ENCODE measurements at regions not wholly inside any gene's neighbourhood (a gene's known extent, or its start where the extent isn't known, plus 50 kb on each side); places are given as distances from the start of the nearest gene placed in this dataset.
A peak's percentile ranks its signal among the peaks of the same experiment; 100 is the strongest.

DNA sequence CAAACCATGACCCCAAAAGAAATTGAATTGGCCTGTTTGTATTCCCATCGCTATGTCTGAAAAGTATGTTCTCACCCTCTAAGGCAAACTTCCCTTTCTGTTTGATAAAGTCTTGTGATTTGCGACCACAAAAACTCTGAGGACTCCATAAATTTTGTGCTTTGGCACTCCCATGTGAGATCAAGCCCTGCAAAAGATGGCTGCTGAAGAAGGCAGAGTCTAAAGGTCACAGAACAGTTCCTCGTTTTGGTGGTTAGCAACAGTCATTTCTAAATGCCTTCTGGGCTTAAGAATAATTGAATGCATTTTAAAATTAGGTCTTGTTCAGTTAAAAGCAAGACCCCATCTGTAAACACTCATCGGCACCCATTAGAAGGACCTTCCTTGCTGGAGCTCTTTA is 441.6 kb downstream of the OMA1 start:
- no peak overlapping the region for H3K4me3 Mint-ChIP-seq
- no peaks in the 10 kb centered on the region for H3K9me3 Mint-ChIP-seq
- H3K27ac Mint-ChIP-seq, result no peak overlapping the region
- H3K36me3 Mint-ChIP-seq, result no peaks in the 10 kb centered on the region
- peaks cover 0 to 7% (median 0%) of the 10 kb centered on the region in 3 donors for H3K4me1 Mint-ChIP-seq
- peaks cover 3% of the 10 kb centered on the region for H3K27me3 Mint-ChIP-seq

- H3K9me3 Mint-ChIP-seq, result peaks cover 0 to 1% (median 0%) of the 10 kb centered on the region in 3 donors
- no peaks in the 10 kb centered on the region for H3K4me1 Mint-ChIP-seq
- no peak overlapping the region for H3K27ac Mint-ChIP-seq
- no peak overlapping the region for H3K4me3 Mint-ChIP-seq
- H3K27me3 Mint-ChIP-seq, result no peaks in the 10 kb centered on the region
- H3K36me3 Mint-ChIP-seq, result no peaks in the 10 kb centered on the region
Measured at GRCh38 chr1:58096714-58097113, 449.8 kb downstream of the OMA1 start.

DNA sequence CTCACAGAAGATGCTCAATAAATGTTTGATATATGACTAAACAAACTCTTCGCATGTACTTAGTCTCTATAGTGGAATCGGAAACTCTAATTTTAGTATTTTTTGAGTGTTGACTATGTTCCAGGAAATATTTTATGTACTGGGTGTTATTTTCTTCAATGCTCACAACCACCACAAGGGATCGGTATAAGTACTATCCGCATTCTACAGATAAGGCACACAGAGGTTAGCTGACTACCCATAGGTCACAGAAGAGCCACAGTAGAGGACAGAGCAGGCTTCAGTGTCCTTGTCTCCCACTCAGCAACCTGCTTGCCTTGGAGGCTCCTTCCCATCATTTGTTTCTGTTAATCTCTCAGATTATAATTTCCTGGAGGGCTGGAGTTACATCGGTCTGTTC is 451.3 kb downstream of the OMA1 start:
- no peaks in the 10 kb centered on the region for H3K4me1 Mint-ChIP-seq
- H3K27ac Mint-ChIP-seq, result no peak overlapping the region
- no peaks in the 10 kb centered on the region for H3K36me3 Mint-ChIP-seq
- H3K9me3 Mint-ChIP-seq, result peaks cover 0 to 1% (median 0%) of the 10 kb centered on the region in 3 donors
- H3K27me3 Mint-ChIP-seq, result no peaks in the 10 kb centered on the region
- no peak overlapping the region for H3K4me3 Mint-ChIP-seq

GRCh38 chr1:58094221-58094620 is 452.3 kb downstream of the OMA1 start:
- Mint-ChIP-seq H3K27ac (no peak overlapping the region), H3K27me3 (no peaks in the 10 kb centered on the region), H3K4me1 (no peaks in the 10 kb centered on the region), H3K9me3 (peaks cover 0 to 1% (median 0%) of the 10 kb centered on the region in 3 donors), H3K4me3 (no peak overlapping the region), H3K36me3 (no peaks in the 10 kb centered on the region)

- Mint-ChIP-seq H3K9me3 (no peaks in the 10 kb centered on the region), H3K4me1 (no peaks in the 10 kb centered on the region), H3K36me3 (no peaks in the 10 kb centered on the region), H3K4me3 (no peak overlapping the region), H3K27ac (no peak overlapping the region), H3K27me3 (no peaks in the 10 kb centered on the region)
Measured at GRCh38 chr1:58090640-58091039, 455.9 kb downstream of the OMA1 start.

GRCh38 chr1:58089898-58090534 is 456.5 kb downstream of the OMA1 start:
- Mint-ChIP-seq H3K9me3 (no peaks in the 10 kb centered on the region), H3K27me3 (no peaks in the 10 kb centered on the region), H3K27ac (no peak overlapping the region), H3K4me3 (no peak overlapping the region), H3K36me3 (no peaks in the 10 kb centered on the region), H3K4me1 (no peaks in the 10 kb centered on the region)

DNA sequence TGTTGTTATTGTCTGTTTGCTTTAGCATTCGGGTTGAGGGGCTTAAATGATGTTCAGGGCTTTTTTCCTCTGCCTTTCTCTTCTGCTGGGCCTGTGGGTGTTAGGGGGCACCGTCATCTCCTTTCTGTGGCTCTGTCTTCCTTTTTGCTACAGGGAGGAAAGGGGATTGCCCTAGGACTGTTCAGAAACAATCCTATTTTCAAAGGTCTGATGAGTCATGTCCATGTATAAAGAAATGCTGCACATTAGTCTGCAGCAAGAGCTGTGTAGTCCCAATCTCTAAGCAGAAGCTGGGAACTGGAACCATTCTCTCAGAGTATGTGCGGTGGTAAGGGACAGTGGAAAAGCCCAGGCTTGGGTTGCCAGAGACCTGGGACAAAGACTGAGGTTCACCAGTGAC is 462.3 kb downstream of the OMA1 start:
- Mint-ChIP-seq H3K27ac (peak overlapping the region in 1 of 3 donors; percentile 47), H3K36me3 (peaks cover 2% of the 10 kb centered on the region), H3K4me3 (no peak overlapping the region), H3K27me3 (no peaks in the 10 kb centered on the region), H3K4me1 (peaks cover 0 to 1% (median 0%) of the 10 kb centered on the region in 3 donors), H3K9me3 (no peaks in the 10 kb centered on the region)

GRCh38 chr1:58082596-58082995 is 463.9 kb downstream of the OMA1 start:
- Mint-ChIP-seq H3K27me3 (no peaks in the 10 kb centered on the region), H3K9me3 (no peaks in the 10 kb centered on the region), H3K27ac (no peak overlapping the region)

GRCh38 chr1:58076258-58076657 is 470.3 kb downstream of the OMA1 start:
- Mint-ChIP-seq H3K27me3 (peaks cover 2% of the 10 kb centered on the region), H3K27ac (no peak overlapping the region), H3K36me3 (no peaks in the 10 kb centered on the region), H3K4me1 (no peaks in the 10 kb centered on the region), H3K9me3 (no peaks in the 10 kb centered on the region), H3K4me3 (no peak overlapping the region)

More at GRCh38 chr1:58082596-58082995, 463.9 kb downstream of the OMA1 start:
- Mint-ChIP-seq H3K36me3 (peaks cover 2% of the 10 kb centered on the region), H3K4me1 (peaks cover 0 to 1% (median 0%) of the 10 kb centered on the region in 3 donors), H3K4me3 (no peak overlapping the region)

DNA sequence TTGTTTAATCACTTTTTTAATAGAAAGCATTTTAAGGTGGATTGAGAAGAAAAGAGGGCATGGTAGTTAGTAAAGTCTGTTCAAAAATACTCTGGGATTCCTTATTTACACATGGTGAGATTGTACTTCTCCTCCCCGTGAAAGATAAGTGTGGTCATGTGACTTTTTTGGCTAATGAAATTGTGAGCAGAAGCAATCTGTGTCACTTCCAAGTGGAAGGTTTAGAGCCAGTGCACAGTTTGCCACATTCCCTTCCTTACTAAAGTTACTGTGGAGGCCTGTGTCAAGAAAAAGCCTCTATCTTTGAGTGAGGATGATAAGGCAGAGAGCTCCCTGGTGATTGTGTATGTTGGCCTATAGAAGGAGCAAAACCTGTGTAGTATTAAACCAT is 471.3 kb downstream of the OMA1 start:
- H3K27ac Mint-ChIP-seq, result no peak overlapping the region
- H3K36me3 Mint-ChIP-seq, result no peaks in the 10 kb centered on the region
- H3K9me3 Mint-ChIP-seq, result no peaks in the 10 kb centered on the region
- no peaks in the 10 kb centered on the region for H3K4me1 Mint-ChIP-seq
- peaks cover 2% of the 10 kb centered on the region for H3K27me3 Mint-ChIP-seq
- no peak overlapping the region for H3K4me3 Mint-ChIP-seq

GRCh38 chr1:58072450-58072849 is 474.1 kb downstream of the OMA1 start:
- H3K36me3 Mint-ChIP-seq, result no peaks in the 10 kb centered on the region
- H3K4me3 Mint-ChIP-seq, result no peak overlapping the region
- H3K27me3 Mint-ChIP-seq, result peaks cover 2% of the 10 kb centered on the region
- no peaks in the 10 kb centered on the region for H3K9me3 Mint-ChIP-seq
- H3K4me1 Mint-ChIP-seq, result no peaks in the 10 kb centered on the region
- no peak overlapping the region for H3K27ac Mint-ChIP-seq

- no peak overlapping the region for H3K4me3 Mint-ChIP-seq
- H3K27ac Mint-ChIP-seq, result no peak overlapping the region
- H3K9me3 Mint-ChIP-seq, result no peaks in the 10 kb centered on the region
- H3K36me3 Mint-ChIP-seq, result no peaks in the 10 kb centered on the region
- no peaks in the 10 kb centered on the region for H3K27me3 Mint-ChIP-seq
- H3K4me1 Mint-ChIP-seq, result no peaks in the 10 kb centered on the region
Measured at GRCh38 chr1:58067082-58067481, 479.4 kb downstream of the OMA1 start.

- Mint-ChIP-seq H3K27me3 (no peaks in the 10 kb centered on the region), H3K4me1 (no peaks in the 10 kb centered on the region), H3K27ac (no peak overlapping the region), H3K36me3 (no peaks in the 10 kb centered on the region), H3K9me3 (no peaks in the 10 kb centered on the region), H3K4me3 (no peak overlapping the region)
Measured at GRCh38 chr1:58065520-58065919, 481.0 kb downstream of the OMA1 start.

DNA sequence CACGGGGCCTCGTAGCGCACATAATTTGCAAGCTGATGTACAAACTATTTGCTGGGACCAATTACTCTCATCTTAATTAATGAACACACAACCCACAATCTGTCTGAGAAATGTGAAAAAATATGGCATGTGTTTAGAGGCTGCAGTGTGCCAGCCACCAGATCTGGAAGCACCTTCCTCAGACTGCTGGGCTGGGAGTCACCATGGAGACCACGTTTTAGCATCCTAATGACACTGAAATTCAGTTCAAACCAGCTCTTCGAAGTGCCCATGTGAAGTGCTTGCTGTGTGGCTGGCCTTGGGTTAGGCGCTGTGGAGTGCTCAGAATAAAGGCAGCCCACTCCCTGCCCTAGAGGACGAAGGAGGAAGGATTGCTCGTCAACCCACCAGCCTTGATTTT is 482.4 kb downstream of the OMA1 start:
- Mint-ChIP-seq H3K27ac (no peak overlapping the region), H3K4me1 (no peaks in the 10 kb centered on the region), H3K9me3 (no peaks in the 10 kb centered on the region), H3K36me3 (peaks cover 2% of the 10 kb centered on the region), H3K27me3 (peaks cover 2% of the 10 kb centered on the region), H3K4me3 (no peak overlapping the region)

GRCh38 chr1:58063095-58063494 is 483.4 kb downstream of the OMA1 start:
- no peak overlapping the region for H3K4me3 Mint-ChIP-seq

GRCh38 chr1:58062635-58063034 is 483.9 kb downstream of the OMA1 start:
- Mint-ChIP-seq H3K36me3 (peaks cover 2% of the 10 kb centered on the region), H3K27me3 (peaks cover 2% of the 10 kb centered on the region)

More at GRCh38 chr1:58063095-58063494, 483.4 kb downstream of the OMA1 start:
- H3K36me3 Mint-ChIP-seq, result peaks cover 2% of the 10 kb centered on the region
- no peaks in the 10 kb centered on the region for H3K4me1 Mint-ChIP-seq
- H3K27ac Mint-ChIP-seq, result no peak overlapping the region
- no peaks in the 10 kb centered on the region for H3K9me3 Mint-ChIP-seq
- H3K27me3 Mint-ChIP-seq, result peaks cover 2% of the 10 kb centered on the region

More at GRCh38 chr1:58062635-58063034, 483.9 kb downstream of the OMA1 start:
- H3K9me3 Mint-ChIP-seq, result no peaks in the 10 kb centered on the region
- H3K4me1 Mint-ChIP-seq, result no peaks in the 10 kb centered on the region
- no peak overlapping the region for H3K4me3 Mint-ChIP-seq
- no peak overlapping the region for H3K27ac Mint-ChIP-seq
